ENCODE measurements at regions not wholly inside any gene's neighbourhood (a gene's known extent, or its start where the extent isn't known, plus 50 kb on each side); places are given as distances from the start of the nearest gene placed in this dataset.

- 0 out of 2 replicates have a peak, but pooled peaks cover 6% of the 10 kb centered on the region for H4K20me1 ChIP-seq (ENCODE audit: insufficient read depth)
- no peaks in the 10 kb centered on the region; the same call in 1 of the 2 replicates for H3K9me3 ChIP-seq (ENCODE audit: insufficient read depth, low read depth)
- H3F3A ChIP-seq (ENCODE audit: insufficient read depth, low read depth), result no peaks in the 10 kb centered on the region
- no peaks in the 10 kb centered on the region for H3K79me2 ChIP-seq (ENCODE audit: low read depth)
- H3K27me3 ChIP-seq (ENCODE audit: insufficient read depth, low read depth), result peaks cover 47% of the 10 kb centered on the region
- no peaks in the 10 kb centered on the region for H3K9me2 ChIP-seq (ENCODE audit: insufficient read depth)
- H2AFZ ChIP-seq, result no peak overlapping the region
- no peak overlapping the region for H3K4me3 ChIP-seq
- no peaks in the 10 kb centered on the region for H3K4me1 ChIP-seq (replicated peaks; ENCODE audit: insufficient read depth)
- no peaks in the 10 kb centered on the region for H3K36me3 ChIP-seq (ENCODE audit: low read depth)
- intact Hi-C loops (cut with micrococcal nuclease; ENCODE audit: unreplicated experiment), result no loop called here
- DNase-seq, result no peak
- no TSS peak for BruUV-seq (replicated peaks)
- H3K27ac ChIP-seq, result no peak overlapping the region
- no peak for TF ChIP-seq CTCF (conservative IDR thresholded peaks at IDR 0.05)
- no peak for TF ChIP-seq EZH2 (IDR thresholded peaks at IDR 0.05; ENCODE audit: low read depth)
- POLR2A ChIA-PET (ENCODE audit: unreplicated experiment), result no interaction called here
- H3K4me2 ChIP-seq, result no peak overlapping the region
- CTCF ChIA-PET, result no interaction called here
Measured at GRCh38 chr2:2754940-2755339, 423.9 kb upstream of the MYT1L start.

- H3K79me2 ChIP-seq (ENCODE audit: low read depth), result no peaks in the 10 kb centered on the region
- no peaks in the 10 kb centered on the region; the same call in 1 of the 2 replicates for H3K9me3 ChIP-seq (ENCODE audit: insufficient read depth, low read depth)
- peaks cover 44% of the 10 kb centered on the region for H3K27me3 ChIP-seq (ENCODE audit: insufficient read depth, low read depth)
- no peaks in the 10 kb centered on the region for H3F3A ChIP-seq (ENCODE audit: insufficient read depth, low read depth)
- no peaks in the 10 kb centered on the region for H4K20me1 ChIP-seq (ENCODE audit: insufficient read depth)
- no peak overlapping the region for H3K4me2 ChIP-seq
- BruUV-seq (replicated peaks), result no TSS peak
- no peaks in the 10 kb centered on the region for H3K36me3 ChIP-seq (ENCODE audit: low read depth)
- intact Hi-C loops (cut with micrococcal nuclease; ENCODE audit: unreplicated experiment), result no loop called here
- H3K27ac ChIP-seq, result no peak overlapping the region
- POLR2A ChIA-PET (ENCODE audit: unreplicated experiment), result no interaction called here
- H2AFZ ChIP-seq, result no peak overlapping the region
- CTCF ChIA-PET, result no interaction called here
- no peak for DNase-seq
- no peaks in the 10 kb centered on the region for H3K9me2 ChIP-seq (ENCODE audit: insufficient read depth)
- TF ChIP-seq EZH2 (IDR thresholded peaks at IDR 0.05; ENCODE audit: low read depth) (no peak), CTCF (conservative IDR thresholded peaks at IDR 0.05) (no peak)
- H3K4me1 ChIP-seq (replicated peaks; ENCODE audit: insufficient read depth), result no peaks in the 10 kb centered on the region
- no peak overlapping the region for H3K4me3 ChIP-seq
Measured at GRCh38 chr2:2751715-2752315, 420.7 kb upstream of the MYT1L start.

DNA sequence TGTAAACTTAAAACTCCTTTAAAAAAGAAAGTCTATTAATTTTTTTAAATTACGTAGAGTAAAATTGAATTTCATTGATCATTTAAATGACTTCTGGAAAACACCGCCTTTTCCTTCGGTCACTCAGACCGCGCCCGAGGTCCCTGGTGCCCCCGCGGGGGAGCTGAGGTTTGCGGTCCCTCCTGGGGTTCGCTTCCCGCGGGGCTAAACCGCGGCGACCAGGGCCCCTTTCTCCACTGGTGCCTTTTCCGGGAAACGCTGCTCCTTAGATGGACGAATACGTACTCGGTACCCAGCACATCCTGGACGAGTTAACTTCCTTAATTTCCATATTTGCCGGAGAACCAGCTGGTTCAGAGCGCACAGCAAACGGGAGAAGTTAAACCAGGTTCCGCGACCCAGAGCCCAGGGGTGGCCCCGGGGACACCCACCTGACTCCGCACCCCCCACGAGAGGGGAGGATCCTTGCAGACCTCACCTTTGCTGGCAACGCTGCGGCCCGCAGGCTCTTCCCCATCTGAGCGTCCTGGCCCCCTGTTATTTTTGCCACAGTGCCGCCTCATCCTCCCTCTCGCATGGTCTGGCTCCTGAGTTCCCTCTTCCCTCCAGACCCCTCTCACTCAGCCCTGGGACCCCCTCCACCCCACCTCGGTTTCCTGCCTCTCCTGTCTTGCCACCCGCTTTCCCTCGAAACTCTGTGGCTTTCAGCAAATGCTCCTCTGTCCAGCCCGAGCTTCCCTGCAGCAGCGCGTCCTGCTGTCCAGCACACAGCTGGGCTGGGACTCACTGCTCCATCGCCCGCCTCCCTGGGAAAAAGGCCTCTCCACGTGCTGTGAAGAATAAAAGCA is 420.0 kb upstream of the MYT1L start:
- no peaks in the 10 kb centered on the region for H3F3A ChIP-seq (ENCODE audit: insufficient read depth, low read depth)
- no peaks in the 10 kb centered on the region for H3K4me1 ChIP-seq (replicated peaks; ENCODE audit: insufficient read depth)
- H4K20me1 ChIP-seq (ENCODE audit: insufficient read depth), result no peaks in the 10 kb centered on the region
- no peaks in the 10 kb centered on the region for H3K9me2 ChIP-seq (ENCODE audit: insufficient read depth)
- CTCF ChIA-PET, result no interaction called here
- no peak overlapping the region for H3K4me3 ChIP-seq
- POLR2A ChIA-PET (ENCODE audit: unreplicated experiment), result no interaction called here
- H3K9me3 ChIP-seq (ENCODE audit: insufficient read depth, low read depth), result no peaks in the 10 kb centered on the region; the same call in 1 of the 2 replicates
- DNase-seq, result no peak
- intact Hi-C loops (cut with micrococcal nuclease; ENCODE audit: unreplicated experiment), result no loop called here
- H3K36me3 ChIP-seq (ENCODE audit: low read depth), result no peaks in the 10 kb centered on the region
- H3K79me2 ChIP-seq (ENCODE audit: low read depth), result no peaks in the 10 kb centered on the region
- no TSS peak for BruUV-seq (replicated peaks)
- H3K27me3 ChIP-seq (ENCODE audit: insufficient read depth, low read depth), result peaks cover 44% of the 10 kb centered on the region
- TF ChIP-seq EZH2 (IDR thresholded peaks at IDR 0.05; ENCODE audit: low read depth), result no peak
- no peak for TF ChIP-seq CTCF (conservative IDR thresholded peaks at IDR 0.05)
- H2AFZ ChIP-seq, result no peak overlapping the region
- H3K4me2 ChIP-seq, result no peak overlapping the region
- no peak overlapping the region for H3K27ac ChIP-seq

Data from PC-9 (cell line).